HuH-7 (cell line): ENCODE measurements at regions not wholly inside any gene's neighbourhood (a gene's known extent, or its start where the extent isn't known, plus 50 kb on each side); places are given as distances from the start of the nearest gene placed in this dataset.

Source experiments
- DNase-seq: peaks from one replicate; pipeline ENCODE4 v3.0.0; 2011; ENCODE audit warnings: low spot score

DNA sequence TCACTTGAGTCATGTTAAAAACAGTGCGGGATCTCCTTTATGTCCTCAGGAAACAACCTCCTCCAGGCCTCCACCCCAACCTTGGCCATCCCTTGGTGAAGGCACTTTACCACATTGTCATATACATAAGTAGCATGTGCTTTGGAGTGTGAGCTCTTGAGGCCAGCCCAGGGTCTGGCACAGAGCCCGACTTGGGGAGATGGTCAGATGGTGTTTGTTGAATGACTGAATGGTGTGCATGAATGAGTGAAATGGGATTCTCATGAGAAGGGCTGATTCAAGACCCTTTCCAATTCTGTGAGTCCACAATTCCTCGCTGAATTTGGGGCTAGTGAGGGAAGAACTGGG, 52.9 kb upstream of the DLK1 start:
- no peak for DNase-seq

DNA sequence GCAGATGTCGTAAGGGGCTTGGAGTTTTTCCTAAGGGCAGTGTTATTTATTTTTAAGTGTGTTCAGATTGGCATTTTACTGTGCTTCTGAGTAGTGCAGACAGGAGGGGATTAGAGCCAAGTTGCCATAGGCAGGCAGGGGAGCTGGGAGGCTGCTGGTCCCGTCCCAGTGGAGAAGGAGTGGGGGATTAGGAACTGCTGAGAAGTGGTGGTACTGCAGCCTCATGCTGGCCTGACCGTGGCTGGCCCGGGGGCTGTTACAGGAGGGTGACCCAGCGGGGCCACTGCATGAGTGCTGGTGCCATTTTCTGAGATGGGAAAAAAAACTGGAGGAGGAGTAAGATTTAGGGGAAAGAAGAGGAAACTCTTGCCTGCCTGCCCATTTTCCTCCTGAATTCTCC, 52.3 kb upstream of the DLK1 start:
- no peak for DNase-seq

DNA sequence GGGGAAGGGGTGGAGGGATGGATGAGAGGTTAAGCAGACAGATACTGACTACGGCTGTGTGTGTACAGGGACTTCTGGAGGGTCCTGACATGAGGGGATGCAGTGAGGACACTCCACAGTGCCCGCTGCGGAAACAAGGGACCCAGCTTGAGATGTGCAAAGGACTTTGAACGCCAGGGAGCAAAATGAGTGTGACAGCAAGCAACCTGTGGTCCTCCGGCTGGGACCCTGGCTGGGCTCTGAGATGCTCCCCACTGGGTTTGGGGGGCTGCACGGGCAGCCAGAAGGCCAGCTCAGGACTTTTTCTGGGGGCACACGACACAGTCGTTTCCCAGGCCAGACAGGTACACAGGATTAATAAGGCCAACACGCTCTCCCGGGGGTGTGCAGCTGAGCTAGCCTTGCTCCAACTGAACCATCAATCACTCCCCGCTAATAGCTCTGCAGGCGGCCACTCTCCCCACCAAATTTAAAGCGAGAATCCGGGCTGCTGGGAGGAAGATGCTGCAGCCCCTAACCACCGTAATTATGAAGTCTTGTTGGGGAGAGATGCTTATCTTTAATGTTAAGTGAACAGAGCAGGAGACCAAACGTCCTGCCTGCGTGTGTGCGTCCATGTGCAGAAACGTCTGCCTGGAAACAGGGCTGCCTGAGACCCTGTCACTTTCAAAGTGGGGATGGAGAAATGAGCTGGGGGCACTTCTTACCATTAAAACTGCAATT, 51.6 kb upstream of the DLK1 start:
- DNase-seq, result no peak

DNA sequence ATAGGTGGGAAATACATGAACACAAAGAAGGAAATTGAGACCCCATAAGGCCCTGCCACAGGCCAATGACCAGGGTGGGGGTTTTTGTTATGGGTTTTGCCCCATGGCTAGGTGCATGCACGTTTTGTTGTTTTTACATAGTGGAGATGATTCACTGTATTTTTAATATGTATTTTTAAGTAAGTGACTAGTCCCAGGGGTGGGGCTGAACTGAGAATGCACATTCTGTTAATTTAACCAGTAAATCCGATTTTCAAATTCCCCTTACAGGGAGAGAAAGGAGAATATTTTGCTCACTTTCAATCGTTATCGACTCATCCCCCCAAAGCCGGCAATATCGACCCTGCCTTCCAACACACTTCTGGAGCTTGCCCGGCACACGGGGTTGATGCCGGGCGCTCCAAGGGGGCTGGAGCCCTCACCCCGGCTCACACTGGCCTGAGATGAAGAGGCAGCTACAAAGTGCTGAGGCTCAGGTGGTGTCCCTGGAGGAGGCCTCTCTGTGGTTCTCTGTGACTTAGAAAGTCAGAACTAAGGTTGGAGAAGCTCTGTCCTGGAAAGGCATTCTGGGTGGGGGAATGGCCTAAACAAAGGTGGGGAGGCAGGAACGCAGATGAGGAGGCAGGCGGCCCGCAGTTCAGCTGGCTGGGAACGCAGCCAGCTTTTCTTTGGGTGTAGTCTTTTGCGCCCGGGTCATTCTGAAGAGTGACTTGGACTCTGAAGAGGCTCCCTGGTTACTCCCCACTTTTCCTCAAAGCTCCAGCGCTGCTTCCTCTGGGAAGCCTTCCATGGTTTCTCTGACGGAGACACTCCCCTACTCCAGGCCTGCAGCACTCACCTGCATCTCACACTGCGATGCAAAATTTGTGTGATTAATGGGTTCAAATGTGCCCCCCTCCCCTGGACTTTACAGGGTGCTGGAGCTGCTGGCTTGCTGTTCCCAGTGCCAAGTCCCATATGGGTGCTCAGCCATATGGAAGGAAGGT, 50.7 kb upstream of the DLK1 start:
- DNase-seq, result no peak
